CD4-positive, alpha-beta T cell (primary cell): ENCODE measurements at regions not wholly inside any gene's neighbourhood (a gene's known extent, or its start where the extent isn't known, plus 50 kb on each side); places are given as distances from the start of the nearest gene placed in this dataset.

ENCODE experiments used
- ATAC-seq: fragments of 200-7000 bp; cut with Tn5 transposase; one replicate; pipeline ENCODE4 v1.10.0; 2022; ENCODE audit warnings: mild to moderate bottlenecking; ENCODE audit not compliant: poor library complexity
- CTCF ChIA-PET: fragments of 350-600 bp; sonication (Branson Sonifier 250); formaldehyde crosslinking; loops from one replicate; lab custom pipeline; 2021; ENCODE audit warnings: antibody characterized with exemption, inconsistent platforms; lab: Charles Lee
- POLR2A ChIA-PET: fragments of 350-600 bp; sonication (Branson Sonifier 250); formaldehyde crosslinking; loops from one replicate; lab custom pipeline; 2021; ENCODE audit warnings: antibody characterized with exemption, inconsistent platforms; lab: Charles Lee
- DNase-seq, 14 experiments: peaks; one replicate each; pipeline ENCODE4 v3.0.0-alpha.2; 2013 to 2020; ENCODE audit warnings: mixed read lengths in 2 of 14
- H3K27ac ChIP-seq, 2 donors: one replicate each; pipeline versions ENCODE4 v1.5.1 to v1.7.0; 2013; ENCODE audit warnings: low read length in 2 of 2, low read depth in 1 of 2, mild to moderate bottlenecking in 1 of 2
- H3K27me3 ChIP-seq, 2 experiments: 1 replicate in 1 of 2; 2 replicates in 1 of 2; pipeline versions ENCODE4 v1.6.1 to v1.7.0; 2013; ENCODE audit warnings: low read length in 2 of 2, control low read depth in 1 of 2, mild to moderate bottlenecking in 1 of 2, moderate library complexity in 1 of 2; ENCODE audit not compliant: insufficient read depth in 2 of 2, control insufficient read depth in 1 of 2
- H3K36me3 ChIP-seq: one replicate; pipeline ENCODE4 v1.6.1; 2013; ENCODE audit warnings: low read length, control low read depth; ENCODE audit not compliant: insufficient read depth
- H3K4me1 ChIP-seq: one replicate; pipeline ENCODE4 v1.6.1; 2013; ENCODE audit warnings: low read length, control low read depth; ENCODE audit not compliant: insufficient read depth
- H3K4me3 ChIP-seq: one replicate; pipeline ENCODE4 v1.5.1; 2013; ENCODE audit warnings: mild to moderate bottlenecking, low read length, moderate library complexity
- H3K9me3 ChIP-seq, 2 experiments: 1 replicate in 1 of 2; 2 replicates in 1 of 2; pipeline versions ENCODE4 v1.6.1 to v1.7.0; 2013; ENCODE audit warnings: low read length in 2 of 2, mild to moderate bottlenecking in 2 of 2, control low read depth in 1 of 2, moderate library complexity in 1 of 2; ENCODE audit not compliant: control insufficient read depth in 1 of 2, insufficient read depth in 1 of 2
- H3K27ac Mint-ChIP-seq: one replicate; pipeline ENCODE4 v1.8.0; 2020; ENCODE audit warnings: mixed read lengths
- H3K27me3 Mint-ChIP-seq: one replicate; pipeline ENCODE4 v1.8.0; 2021; ENCODE audit warnings: mixed read lengths
- H3K36me3 Mint-ChIP-seq: one replicate; pipeline ENCODE4 v1.8.0; 2021; ENCODE audit warnings: low read depth, mixed read lengths
- H3K4me1 Mint-ChIP-seq: one replicate; pipeline ENCODE4 v1.8.0; 2021; ENCODE audit warnings: low read depth, mixed read lengths
- H3K4me3 Mint-ChIP-seq: one replicate; pipeline ENCODE4 v1.8.0; 2020; ENCODE audit warnings: mild to moderate bottlenecking, mixed read lengths
- H3K9me3 Mint-ChIP-seq: one replicate; pipeline ENCODE4 v1.8.0; 2020; ENCODE audit warnings: mixed read lengths
- CTCF ChIP-seq: fragments of 200-600 bp; IDR thresholded peaks from one replicate; pipeline ENCODE4 v1.8.0; 2022; ENCODE audit warnings: antibody characterized with exemption, mild to moderate bottlenecking
- intact Hi-C, 2 experiments: fragments of 100-400 bp; cut with DNase I in 1 of 2; cut with micrococcal nuclease in 1 of 2; formaldehyde crosslinking; loops; one replicate each; pipeline versions ENCODE4 v1.15.1 to v1.9.0; 2023 to 2025; cut with DNase I, micrococcal nuclease

DNA sequence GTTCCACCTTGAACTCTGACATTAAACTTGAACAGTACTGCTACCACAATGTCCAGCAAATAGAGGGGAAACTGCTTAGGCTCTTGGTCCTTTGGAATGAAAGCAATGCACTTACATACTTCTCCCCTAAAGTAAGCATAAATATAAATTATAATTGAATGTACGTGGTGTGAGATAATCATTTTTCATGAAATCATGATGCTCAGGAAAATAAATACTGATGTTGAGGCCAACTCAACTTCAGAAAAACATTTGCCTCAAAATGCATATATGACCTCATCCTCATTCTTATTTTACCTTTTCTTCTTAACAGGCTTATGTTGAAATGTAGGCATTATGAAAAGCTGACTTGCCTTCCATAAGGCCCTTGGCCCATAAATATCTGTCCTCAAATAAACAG is 166.3 kb downstream of the KDR start:
- Histone ChIP-seq H3K27ac (no peak overlapping the region), H3K36me3 (no peaks in the 10 kb centered on the region), H3K27me3 (no peaks in the 10 kb centered on the region), H3K4me3 (no peak overlapping the region), H3K9me3 (no peaks in the 10 kb centered on the region), H3K4me1 (peaks cover 10% of the 10 kb centered on the region)
- ATAC-seq (no peak), DNase-seq (no peak)
- no peak overlapping the region for H3K27ac Mint-ChIP-seq
- peaks cover 22% of the 10 kb centered on the region for H3K4me1 Mint-ChIP-seq
- POLR2A ChIA-PET = interaction anchor here (0.6 to 2.2 kb wide), 2 partner anchors 17 to 280 kb away, joined by 3 to 11 read pairs; no protein-coding TSS in a partner anchor
- CTCF ChIA-PET = no interaction called here
- H3K36me3 Mint-ChIP-seq = no peaks in the 10 kb centered on the region
- intact Hi-C loops = no loop called here
- TF ChIP-seq CTCF = no peak
- no peak overlapping the region for H3K4me3 Mint-ChIP-seq
- H3K9me3 Mint-ChIP-seq = no peaks in the 10 kb centered on the region
- H3K27me3 Mint-ChIP-seq = no peaks in the 10 kb centered on the region

GRCh38 chr4:54958236-54958635 is 167.2 kb downstream of the KDR start:
- Histone ChIP-seq H3K27ac (no peak overlapping the region), H3K4me1 (peaks cover 10% of the 10 kb centered on the region), H3K36me3 (no peaks in the 10 kb centered on the region), H3K4me3 (no peak overlapping the region), H3K9me3 (no peaks in the 10 kb centered on the region), H3K27me3 (no peaks in the 10 kb centered on the region)
- no peaks in the 10 kb centered on the region for H3K27me3 Mint-ChIP-seq
- CTCF ChIA-PET = interaction anchor here (1.0 kb wide), 1 partner anchor 9 kb away, joined by 3 read pairs; no protein-coding TSS in a partner anchor
- DNase-seq (peak in 5 of 14 experiments; percentile 8 to 46 (median 29)), ATAC-seq (peak; percentile 84)
- peaks cover 22% of the 10 kb centered on the region for H3K4me1 Mint-ChIP-seq
- H3K9me3 Mint-ChIP-seq = no peaks in the 10 kb centered on the region
- H3K36me3 Mint-ChIP-seq = no peaks in the 10 kb centered on the region
- POLR2A ChIA-PET = interaction anchor here (0.5 to 2.2 kb wide), 2 partner anchors 16 to 21 kb away, joined by 6 to 11 read pairs; no protein-coding TSS in a partner anchor
- no peak for TF ChIP-seq CTCF
- peak overlapping the region; percentile 73 for H3K27ac Mint-ChIP-seq
- H3K4me3 Mint-ChIP-seq = no peak overlapping the region
- intact Hi-C loops = no loop called here

DNA sequence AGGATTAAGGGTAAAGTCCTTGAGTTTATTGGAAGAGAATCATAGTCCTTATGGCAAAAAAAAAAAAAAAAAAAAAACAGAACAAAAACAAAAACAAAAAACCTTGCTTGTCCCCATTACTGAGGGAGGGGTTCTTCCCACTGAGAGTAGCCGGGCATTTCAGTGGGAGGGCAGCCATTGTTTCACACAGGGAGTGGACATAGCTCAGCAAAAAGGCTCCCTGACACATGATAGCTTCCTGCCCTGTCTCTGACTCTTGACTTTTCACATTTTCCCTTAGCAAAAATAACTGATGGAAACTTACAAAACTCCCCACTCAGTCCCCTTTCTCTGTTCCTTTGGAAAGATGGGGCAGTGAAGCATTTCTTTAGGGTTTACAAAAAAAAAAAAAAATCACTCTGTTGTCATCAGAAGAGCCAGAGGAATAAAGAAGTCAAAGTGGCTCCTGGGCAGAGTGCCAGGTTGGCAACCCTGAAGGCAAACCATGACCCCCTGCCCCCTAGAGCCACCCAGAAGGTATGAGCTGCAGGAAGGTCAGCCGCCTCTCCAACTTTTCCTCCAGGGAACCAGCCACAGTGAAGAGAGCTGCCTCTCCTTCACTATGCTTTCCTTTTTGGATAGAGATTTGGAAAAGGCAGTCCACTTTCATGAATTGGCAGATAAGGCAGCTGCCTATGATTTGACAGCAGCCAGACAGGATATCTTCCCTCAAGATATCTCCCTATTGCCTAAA is 170.6 kb downstream of the KDR start:
- Mint-ChIP-seq H3K4me3 (no peak overlapping the region), H3K9me3 (no peaks in the 10 kb centered on the region), H3K27ac (no peak overlapping the region), H3K4me1 (peaks cover 13% of the 10 kb centered on the region), H3K36me3 (no peaks in the 10 kb centered on the region), H3K27me3 (no peaks in the 10 kb centered on the region)
- CTCF ChIA-PET = no interaction called here
- H3K4me3 ChIP-seq = no peak overlapping the region
- no peak for DNase-seq
- H3K9me3 ChIP-seq = no peaks in the 10 kb centered on the region
- intact Hi-C loops = no loop called here
- H3K36me3 ChIP-seq = no peaks in the 10 kb centered on the region
- H3K27ac ChIP-seq = no peak overlapping the region
- no peaks in the 10 kb centered on the region for H3K27me3 ChIP-seq
- H3K4me1 ChIP-seq = peaks cover 10% of the 10 kb centered on the region
- TF ChIP-seq CTCF = no peak
- ATAC-seq = no peak
- POLR2A ChIA-PET = interaction anchor here (0.7 to 2.2 kb wide), 2 partner anchors 12 to 509 kb away, joined by 3 to 7 read pairs; no protein-coding TSS in a partner anchor
